ENCODE measurements at regions not wholly inside any gene's neighbourhood (a gene's known extent, or its start where the extent isn't known, plus 50 kb on each side); places are given as distances from the start of the nearest gene placed in this dataset.

GRCh38 chr6:93586306-93586705, 166.9 kb upstream of the EPHA7 start:
- TF ChIP-seq POLR2AphosphoS5 (IDR thresholded peaks at IDR 0.05; ENCODE audit: low read depth, low read length) (no peak), REST (IDR thresholded peaks at IDR 0.05; ENCODE audit: insufficient read depth in 1 of 2, low read depth in 2 of 2, low read length in 2 of 2) (no peak), SIN3A (IDR thresholded peaks at IDR 0.05; ENCODE audit: borderline replicate concordance, insufficient read depth, low read length) (no peak), TAF1 (IDR thresholded peaks at IDR 0.05; ENCODE audit: borderline replicate concordance, insufficient read depth, low read length) (no peak), FOXP2 (optimal IDR thresholded peaks at IDR 0.05; ENCODE audit: borderline replicate concordance, extremely low read depth, extremely low read length, insufficient read depth) (no peak)

Measured in PFSK-1 (cell line).